ENCODE measurements at regions not wholly inside any gene's neighbourhood (a gene's known extent, or its start where the extent isn't known, plus 50 kb on each side); places are given as distances from the start of the nearest gene placed in this dataset.
"Not testable (repeated sequence)": the region's sequence is repeated elsewhere in the genome, so short reads cannot be mapped to it uniquely, and the experiment has no call there.

GRCh38 chr19:20289186-20289585, 122.2 kb downstream of the ZNF486 start:
- no peak overlapping the region for H3K4me3 ChIP-seq
- H3K9me3 ChIP-seq: no peaks in the 10 kb centered on the region
- intact Hi-C loops (cut with DNase I): no loop called here
- H3K36me3 ChIP-seq: no peaks in the 10 kb centered on the region
- H3K27ac ChIP-seq: no peak overlapping the region
- no peak for DNase-seq
- H3K27me3 ChIP-seq: no peaks in the 10 kb centered on the region
- TF ChIP-seq POLR2A (IDR thresholded peaks at IDR 0.05) (no peak), CTCF (IDR thresholded peaks at IDR 0.05) (no peak), EP300 (IDR thresholded peaks at IDR 0.05) (no peak)
- H3K4me1 ChIP-seq (ENCODE audit: insufficient read depth): peaks cover 1% of the 10 kb centered on the region

GRCh38 chr19:20287070-20287469, 120.1 kb downstream of the ZNF486 start:
- no peak for DNase-seq
- no peaks in the 10 kb centered on the region for H3K27me3 ChIP-seq
- no peak overlapping the region for H3K4me3 ChIP-seq
- intact Hi-C loops (cut with DNase I): no loop called here
- H3K4me1 ChIP-seq (ENCODE audit: insufficient read depth): no peaks in the 10 kb centered on the region
- no peak for TF ChIP-seq POLR2A (IDR thresholded peaks at IDR 0.05)
- no peak for TF ChIP-seq CTCF (IDR thresholded peaks at IDR 0.05)
- no peak for TF ChIP-seq EP300 (IDR thresholded peaks at IDR 0.05)
- no peak overlapping the region for H3K27ac ChIP-seq
- no peaks in the 10 kb centered on the region for H3K36me3 ChIP-seq
- WGBS, 3 donors: 89 to 94% (median 92%) methylated on average over 3 of the region's 3 CpGs
- H3K9me3 ChIP-seq: no peaks in the 10 kb centered on the region

GRCh38 chr19:20285876-20286275, 118.9 kb downstream of the ZNF486 start:
- H3K27ac ChIP-seq; intact Hi-C loops (cut with DNase I); H3K27me3 ChIP-seq; H3K4me1 ChIP-seq (ENCODE audit: insufficient read depth); H3K9me3 ChIP-seq; H3K4me3 ChIP-seq; H3K36me3 ChIP-seq; DNase-seq: not testable (repeated sequence)
- 89 to 95% (median 89%) methylated on average over 4 of the region's 4 CpGs for WGBS, 3 donors

GRCh38 chr19:20279516-20279915, 112.5 kb downstream of the ZNF486 start:
- Histone ChIP-seq H3K27me3 (no peaks in the 10 kb centered on the region), H3K36me3 (no peaks in the 10 kb centered on the region), H3K27ac (no peak overlapping the region), H3K9me3 (no peaks in the 10 kb centered on the region), H3K4me3 (no peak overlapping the region), H3K4me1 (ENCODE audit: insufficient read depth) (no peaks in the 10 kb centered on the region)
- intact Hi-C loops (cut with DNase I): no loop called here
- DNase-seq: no peak
- TF ChIP-seq POLR2A (IDR thresholded peaks at IDR 0.05): no peak
- TF ChIP-seq CTCF (IDR thresholded peaks at IDR 0.05): no peak
- no peak for TF ChIP-seq EP300 (IDR thresholded peaks at IDR 0.05)
- 77 to 88% (median 84%) methylated on average over 4 of the region's 4 CpGs for WGBS, 3 donors

- intact Hi-C loops (cut with DNase I): no loop called here
- no peak overlapping the region for H3K27ac ChIP-seq
- H3K4me1 ChIP-seq (ENCODE audit: insufficient read depth): no peaks in the 10 kb centered on the region
- no peak overlapping the region for H3K4me3 ChIP-seq
- no peak for TF ChIP-seq POLR2A (IDR thresholded peaks at IDR 0.05)
- TF ChIP-seq CTCF (IDR thresholded peaks at IDR 0.05): peak in 1 of 3 donors; percentile 40
- no peaks in the 10 kb centered on the region for H3K36me3 ChIP-seq
- DNase-seq: peak in 2 of 5 donors; percentile 27 to 29
- 0 to 95% (median 41%) methylated on average over 7 of the region's 7 CpGs for WGBS, 3 donors
- H3K9me3 ChIP-seq: no peaks in the 10 kb centered on the region
- no peaks in the 10 kb centered on the region for H3K27me3 ChIP-seq
Measured at GRCh38 chr19:20278342-20278741, 111.3 kb downstream of the ZNF486 start.

- H3K4me3 ChIP-seq; intact Hi-C loops (cut with DNase I); H3K36me3 ChIP-seq; H3K4me1 ChIP-seq (ENCODE audit: insufficient read depth); H3K27me3 ChIP-seq; H3K9me3 ChIP-seq; DNase-seq; H3K27ac ChIP-seq: not testable (repeated sequence)
- WGBS, 3 donors: 58 to 88% (median 69%) methylated on average over 1 of the region's 1 CpG
Measured at GRCh38 chr19:20276732-20277082, 109.7 kb downstream of the ZNF486 start.

Data from ovary (tissue), 7 donors.